Uterus (tissue), 3 donors: ENCODE measurements at regions not wholly inside any gene's neighbourhood (a gene's known extent, or its start where the extent isn't known, plus 50 kb on each side); places are given as distances from the start of the nearest gene placed in this dataset.
"Not testable (repeated sequence)": the region's sequence is repeated elsewhere in the genome, so short reads cannot be mapped to it uniquely, and the experiment has no call there.

ENCODE experiments used
- DNase-seq, 2 donors: peaks; one replicate each; pipeline ENCODE4 v3.0.0-alpha.2; 2019 to 2020
- H3K27ac ChIP-seq, 2 donors: fragments of 200-600 bp; sonication (generic); 1 replicate in 1 of 2; 2 replicates in 1 of 2; pipeline ENCODE4 v1.5.1; 2016 to 2018
- H3K27me3 ChIP-seq, 2 donors: fragments of 200-600 bp; sonication (generic); one replicate each; pipeline ENCODE4 v1.5.1; 2018 to 2019; ENCODE audit warnings: control low read depth in 1 of 2
- H3K36me3 ChIP-seq, 2 donors: fragments of 200-600 bp; sonication (generic); one replicate each; pipeline ENCODE4 v1.5.1; 2019; ENCODE audit warnings: control low read depth in 1 of 2
- H3K4me1 ChIP-seq, 2 donors: fragments of 200-600 bp; sonication (generic); one replicate each; pipeline ENCODE4 v1.5.1; 2018 to 2019; ENCODE audit warnings: control low read depth in 1 of 2
- H3K4me3 ChIP-seq, 2 donors: fragments of 200-600 bp; sonication (generic); 1 replicate in 1 of 2; 2 replicates in 1 of 2; pipeline ENCODE4 v1.5.1; 2018 to 2019; ENCODE audit warnings: mild to moderate bottlenecking in 1 of 2
- H3K9me3 ChIP-seq, 2 donors: fragments of 200-600 bp; sonication (generic); one replicate each; pipeline ENCODE4 v1.5.1; 2019; ENCODE audit warnings: control low read depth in 1 of 2
- CTCF ChIP-seq, 4 experiments: fragments of 200-600 bp in 2 of 4; fragments of 450-650 bp in 2 of 4; sonication (generic) in 2 of 4; IDR thresholded peaks; one replicate each; pipeline ENCODE4 v1.5.1; 2016 to 2019; ENCODE audit warnings: antibody characterized with exemption in 4 of 4, mild to moderate bottlenecking in 2 of 4, moderate library complexity in 1 of 4
- POLR2A ChIP-seq, 2 donors: fragments of 450-650 bp; IDR thresholded peaks; one replicate each; pipeline ENCODE4 v1.6.1; 2016; ENCODE audit warnings: antibody characterized with exemption in 2 of 2, mild to moderate bottlenecking in 1 of 2, moderate library complexity in 1 of 2
- intact Hi-C: fragments of 100-400 bp; cut with DNase I; formaldehyde crosslinking; loops from one replicate; pipeline ENCODE4 v1.15.1; 2023; ENCODE audit warnings: low total_unique reads
- donor health status: DM: yes; HTN: yes; CAD: no.

GRCh38 chr12:34215893-34216285, 193.6 kb downstream of the ALG10 start:
- Histone ChIP-seq H3K4me1 (no peaks in the 10 kb centered on the region), H3K27ac (no peak overlapping the region), H3K27me3 (no peaks in the 10 kb centered on the region), H3K9me3 (no peaks in the 10 kb centered on the region), H3K4me3 (no peak overlapping the region), H3K36me3 (no peaks in the 10 kb centered on the region)
- DNase-seq = no peak
- TF ChIP-seq POLR2A (IDR thresholded peaks at IDR 0.05) = no peak
- TF ChIP-seq CTCF (IDR thresholded peaks at IDR 0.05) = no peak
- intact Hi-C loops = no loop called here

- Histone ChIP-seq H3K27me3 (no peaks in the 10 kb centered on the region), H3K36me3 (no peaks in the 10 kb centered on the region), H3K4me3 (no peak overlapping the region), H3K27ac (no peak overlapping the region), H3K9me3 (no peaks in the 10 kb centered on the region), H3K4me1 (no peaks in the 10 kb centered on the region)
- intact Hi-C loops = no loop called here
- no peak for DNase-seq
- TF ChIP-seq POLR2A (IDR thresholded peaks at IDR 0.05) (no peak), CTCF (IDR thresholded peaks at IDR 0.05) (no peak)
Observed at GRCh38 chr12:34217660-34218059, 195.4 kb downstream of the ALG10 start.

GRCh38 chr12:34218193-34219045, 196.1 kb downstream of the ALG10 start:
- Histone ChIP-seq H3K27ac (peak overlapping the region in 1 of 2 donors; percentile 59), H3K9me3 (no peaks in the 10 kb centered on the region), H3K36me3 (no peaks in the 10 kb centered on the region), H3K4me1 (no peaks in the 10 kb centered on the region), H3K4me3 (peak overlapping the region; percentile 3 to 42), H3K27me3 (no peaks in the 10 kb centered on the region)
- TF ChIP-seq CTCF (IDR thresholded peaks at IDR 0.05) (peak; percentile 69 to 93 (median 80)), POLR2A (IDR thresholded peaks at IDR 0.05) (no peak)
- intact Hi-C loops = no loop called here
- DNase-seq = peak; percentile 58 to 61

GRCh38 chr12:34219046-34219770, 196.9 kb downstream of the ALG10 start:
- intact Hi-C loops = no loop called here
- no peak overlapping the region for H3K27ac ChIP-seq
- no peak for DNase-seq
- H3K4me3 ChIP-seq = peak overlapping the region in 1 of 2 donors; percentile 42
- no peaks in the 10 kb centered on the region for H3K4me1 ChIP-seq
- H3K9me3 ChIP-seq = no peaks in the 10 kb centered on the region
- H3K27me3 ChIP-seq = no peaks in the 10 kb centered on the region
- TF ChIP-seq CTCF (IDR thresholded peaks at IDR 0.05) (no peak), POLR2A (IDR thresholded peaks at IDR 0.05) (no peak)
- no peaks in the 10 kb centered on the region for H3K36me3 ChIP-seq

- H3K9me3 ChIP-seq, intact Hi-C loops, H3K27ac ChIP-seq, H3K36me3 ChIP-seq, DNase-seq, H3K4me3 ChIP-seq, H3K4me1 ChIP-seq, H3K27me3 ChIP-seq: not testable (repeated sequence)
Observed at GRCh38 chr12:34220079-34220478, 197.8 kb downstream of the ALG10 start.
